ENCODE measurements at regions not wholly inside any gene's neighbourhood (a gene's known extent, or its start where the extent isn't known, plus 50 kb on each side); places are given as distances from the start of the nearest gene placed in this dataset.
"Not testable (repeated sequence)": the region's sequence is repeated elsewhere in the genome, so short reads cannot be mapped to it uniquely, and the experiment has no call there.

- no peak for DNase-seq
Measured at GRCh38 chr2:212766921-212767320, 228.3 kb upstream of the ERBB4 start.

- DNase-seq, result no peak
Measured at GRCh38 chr2:212752730-212753351, 214.2 kb upstream of the ERBB4 start.

- no peak for DNase-seq
Measured at GRCh38 chr2:212745359-212745758, 206.8 kb upstream of the ERBB4 start.

GRCh38 chr2:212737392-212738172 is 199.0 kb upstream of the ERBB4 start:
- DNase-seq, result no peak

- DNase-seq, result no peak
Measured at GRCh38 chr2:212736385-212736726, 197.8 kb upstream of the ERBB4 start.

GRCh38 chr2:212733273-212733672 is 194.7 kb upstream of the ERBB4 start:
- no peak for DNase-seq

GRCh38 chr2:212732860-212733259 is 194.3 kb upstream of the ERBB4 start:
- DNase-seq, result no peak

GRCh38 chr2:212730994-212731393 is 192.4 kb upstream of the ERBB4 start:
- no peak for DNase-seq

GRCh38 chr2:212728717-212729116 is 190.1 kb upstream of the ERBB4 start:
- no peak for DNase-seq

GRCh38 chr2:212727751-212728150 is 189.1 kb upstream of the ERBB4 start:
- DNase-seq, result no peak

- no peak for DNase-seq
Measured at GRCh38 chr2:212726403-212726802, 187.8 kb upstream of the ERBB4 start.

- DNase-seq, result no peak
Measured at GRCh38 chr2:212725180-212725579, 186.6 kb upstream of the ERBB4 start.

- no peak for DNase-seq
Measured at GRCh38 chr2:212723226-212723625, 184.6 kb upstream of the ERBB4 start.

GRCh38 chr2:212722046-212722445 is 183.4 kb upstream of the ERBB4 start:
- DNase-seq, result no peak

- no peak for DNase-seq
Measured at GRCh38 chr2:212721026-212721451, 182.4 kb upstream of the ERBB4 start.

GRCh38 chr2:212715411-212715810 is 176.8 kb upstream of the ERBB4 start:
- not testable (repeated sequence) for DNase-seq

GRCh38 chr2:212713681-212714080 is 175.1 kb upstream of the ERBB4 start:
- DNase-seq, result no peak

GRCh38 chr2:212712991-212713390 is 174.4 kb upstream of the ERBB4 start:
- no peak for DNase-seq

- DNase-seq, result no peak
Measured at GRCh38 chr2:212712466-212712865, 173.9 kb upstream of the ERBB4 start.

GRCh38 chr2:212711856-212712255 is 173.3 kb upstream of the ERBB4 start:
- DNase-seq, result no peak

GRCh38 chr2:212709280-212709679 is 170.7 kb upstream of the ERBB4 start:
- no peak for DNase-seq

- no peak for DNase-seq
Measured at GRCh38 chr2:212708355-212708754, 169.8 kb upstream of the ERBB4 start.

- DNase-seq, result no peak
Measured at GRCh38 chr2:212695426-212695825, 156.8 kb upstream of the ERBB4 start.

- DNase-seq, result no peak
Measured at GRCh38 chr2:212694398-212694797, 155.8 kb upstream of the ERBB4 start.

GRCh38 chr2:212692466-212692865 is 153.9 kb upstream of the ERBB4 start:
- DNase-seq, result no peak

All from activated effector memory CD4-positive, alpha-beta T cell treated with anti-CD3 and anti-CD28 coated beads, Interleukin-2, amount 50 U/mL, for 16 hours (primary cell).